22Rv1 (cell line): ENCODE measurements at regions not wholly inside any gene's neighbourhood (a gene's known extent, or its start where the extent isn't known, plus 50 kb on each side); places are given as distances from the start of the nearest gene placed in this dataset.

Experiments
- ZFX ChIP-seq: fragments of 450-650 bp; IDR thresholded peaks from 2 replicates; pipeline ENCODE4 v1.6.1; 2017; ENCODE audit warnings: antibody characterized with exemption, borderline replicate concordance
- TF ChIP-seq, protein P1 (sequence below): fragments of 450-650 bp; IDR thresholded peaks from 2 replicates; pipeline ENCODE4 v1.5.1; 2017; ENCODE audit warnings: mild to moderate bottlenecking

DNA sequence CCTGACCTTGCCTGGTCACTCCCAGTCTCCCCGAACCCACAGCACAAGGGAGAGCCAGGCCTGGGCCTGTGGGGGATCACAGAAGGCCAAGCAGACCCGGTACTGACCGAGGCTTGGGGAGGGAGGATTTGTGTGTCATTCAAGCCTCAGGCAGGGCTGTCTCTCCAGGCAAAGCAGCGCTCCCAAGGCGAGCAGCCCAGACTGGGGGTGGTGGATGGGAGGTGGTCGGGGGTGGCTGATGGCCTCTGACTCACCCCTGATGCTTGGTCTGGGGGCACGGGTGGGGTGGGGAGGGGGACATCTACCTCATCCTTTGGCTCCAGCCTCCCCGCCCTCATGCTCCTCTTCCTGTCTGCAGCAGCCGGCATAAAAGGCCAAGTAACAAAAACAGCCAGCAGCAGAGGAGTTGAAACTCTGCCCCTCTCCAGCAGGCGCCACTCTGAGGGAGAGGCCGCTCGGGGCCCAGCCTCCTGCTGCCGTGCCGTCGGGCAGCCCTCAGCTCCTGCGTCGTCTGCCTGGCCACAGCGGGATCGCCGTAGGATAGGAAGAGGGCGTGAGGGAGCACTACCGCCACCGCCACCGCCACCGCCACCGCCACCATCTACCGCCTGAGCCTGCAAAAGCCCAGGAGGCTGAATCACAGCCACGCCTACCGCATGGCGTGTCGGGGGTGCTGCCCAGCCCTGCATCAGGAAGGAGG, 166.0 kb downstream of the OLFM1 start:
- TF ChIP-seq, protein P1, sequence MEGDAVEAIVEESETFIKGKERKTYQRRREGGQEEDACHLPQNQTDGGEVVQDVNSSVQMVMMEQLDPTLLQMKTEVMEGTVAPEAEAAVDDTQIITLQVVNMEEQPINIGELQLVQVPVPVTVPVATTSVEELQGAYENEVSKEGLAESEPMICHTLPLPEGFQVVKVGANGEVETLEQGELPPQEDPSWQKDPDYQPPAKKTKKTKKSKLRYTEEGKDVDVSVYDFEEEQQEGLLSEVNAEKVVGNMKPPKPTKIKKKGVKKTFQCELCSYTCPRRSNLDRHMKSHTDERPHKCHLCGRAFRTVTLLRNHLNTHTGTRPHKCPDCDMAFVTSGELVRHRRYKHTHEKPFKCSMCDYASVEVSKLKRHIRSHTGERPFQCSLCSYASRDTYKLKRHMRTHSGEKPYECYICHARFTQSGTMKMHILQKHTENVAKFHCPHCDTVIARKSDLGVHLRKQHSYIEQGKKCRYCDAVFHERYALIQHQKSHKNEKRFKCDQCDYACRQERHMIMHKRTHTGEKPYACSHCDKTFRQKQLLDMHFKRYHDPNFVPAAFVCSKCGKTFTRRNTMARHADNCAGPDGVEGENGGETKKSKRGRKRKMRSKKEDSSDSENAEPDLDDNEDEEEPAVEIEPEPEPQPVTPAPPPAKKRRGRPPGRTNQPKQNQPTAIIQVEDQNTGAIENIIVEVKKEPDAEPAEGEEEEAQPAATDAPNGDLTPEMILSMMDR: no peak
- TF ChIP-seq ZFX: no peak
